KOPT-K1 (cell line): ENCODE measurements at regions not wholly inside any gene's neighbourhood (a gene's known extent, or its start where the extent isn't known, plus 50 kb on each side); places are given as distances from the start of the nearest gene placed in this dataset.

Experiments
- H3K27ac ChIP-seq: fragments of 200-600 bp; sonication (generic); 2 replicates; pipeline ENCODE4 v1.5.1; 2016; ENCODE audit warnings: antibody characterized with exemption, mild to moderate bottlenecking, low read depth, low read length; ENCODE audit not compliant: poor library complexity, severe bottlenecking
- H3K36me3 ChIP-seq: fragments of 200-600 bp; sonication (generic); 2 replicates; pipeline ENCODE4 v1.5.1; 2017; ENCODE audit warnings: antibody characterized with exemption, mild to moderate bottlenecking, low read length, moderate library complexity; ENCODE audit not compliant: insufficient read depth
- H3K9me3 ChIP-seq: fragments of 200-600 bp; sonication (generic); 2 replicates; pipeline ENCODE4 v1.5.1; 2017; ENCODE audit warnings: antibody characterized with exemption, low read length, mild to moderate bottlenecking; ENCODE audit not compliant: insufficient read depth, poor library complexity, severe bottlenecking

GRCh38 chr10:78388331-78389050 is 354.8 kb downstream of the RPS24 start:
- H3K36me3 ChIP-seq = no peaks in the 10 kb centered on the region
- H3K9me3 ChIP-seq = no peaks in the 10 kb centered on the region
- no peak overlapping the region for H3K27ac ChIP-seq

- no peak overlapping the region for H3K27ac ChIP-seq
- H3K9me3 ChIP-seq = no peaks in the 10 kb centered on the region
- no peaks in the 10 kb centered on the region for H3K36me3 ChIP-seq
Observed at GRCh38 chr10:78389419-78389818, 355.8 kb downstream of the RPS24 start.

- no peaks in the 10 kb centered on the region for H3K36me3 ChIP-seq
Observed at GRCh38 chr10:78390051-78390450, 356.4 kb downstream of the RPS24 start.

GRCh38 chr10:78390817-78391216 is 357.2 kb downstream of the RPS24 start:
- H3K36me3 ChIP-seq = no peaks in the 10 kb centered on the region
- no peak overlapping the region for H3K27ac ChIP-seq
- H3K9me3 ChIP-seq = no peaks in the 10 kb centered on the region

More at GRCh38 chr10:78390051-78390450, 356.4 kb downstream of the RPS24 start:
- Histone ChIP-seq H3K27ac (no peak overlapping the region), H3K9me3 (no peaks in the 10 kb centered on the region)

GRCh38 chr10:78391585-78391984 is 357.9 kb downstream of the RPS24 start:
- H3K27ac ChIP-seq = no peak overlapping the region
- no peaks in the 10 kb centered on the region for H3K36me3 ChIP-seq
- H3K9me3 ChIP-seq = no peaks in the 10 kb centered on the region

- no peak overlapping the region for H3K27ac ChIP-seq
- H3K9me3 ChIP-seq = no peaks in the 10 kb centered on the region
- no peaks in the 10 kb centered on the region for H3K36me3 ChIP-seq
Observed at GRCh38 chr10:78392197-78392596, 358.5 kb downstream of the RPS24 start.

- Histone ChIP-seq H3K27ac (no peak overlapping the region), H3K9me3 (no peaks in the 10 kb centered on the region), H3K36me3 (no peaks in the 10 kb centered on the region)
Observed at GRCh38 chr10:78393094-78393493, 359.4 kb downstream of the RPS24 start.

- Histone ChIP-seq H3K36me3 (no peaks in the 10 kb centered on the region), H3K9me3 (no peaks in the 10 kb centered on the region), H3K27ac (no peak overlapping the region)
Observed at GRCh38 chr10:78394047-78394446, 360.4 kb downstream of the RPS24 start.

- no peak overlapping the region for H3K27ac ChIP-seq
- H3K9me3 ChIP-seq = no peaks in the 10 kb centered on the region
- H3K36me3 ChIP-seq = no peaks in the 10 kb centered on the region
Observed at GRCh38 chr10:78395162-78395561, 361.5 kb downstream of the RPS24 start.

GRCh38 chr10:78396754-78397153 is 363.1 kb downstream of the RPS24 start:
- Histone ChIP-seq H3K27ac (no peak overlapping the region), H3K36me3 (no peaks in the 10 kb centered on the region), H3K9me3 (no peaks in the 10 kb centered on the region)

GRCh38 chr10:78397786-78398185 is 364.1 kb downstream of the RPS24 start:
- no peak overlapping the region for H3K27ac ChIP-seq
- H3K36me3 ChIP-seq = no peaks in the 10 kb centered on the region
- H3K9me3 ChIP-seq = no peaks in the 10 kb centered on the region

GRCh38 chr10:78398382-78398781 is 364.7 kb downstream of the RPS24 start:
- Histone ChIP-seq H3K36me3 (no peaks in the 10 kb centered on the region), H3K9me3 (no peaks in the 10 kb centered on the region), H3K27ac (no peak overlapping the region)

GRCh38 chr10:78401624-78402367 is 368.1 kb downstream of the RPS24 start:
- H3K9me3 ChIP-seq = no peaks in the 10 kb centered on the region
- no peak overlapping the region for H3K27ac ChIP-seq
- no peaks in the 10 kb centered on the region for H3K36me3 ChIP-seq

GRCh38 chr10:78402591-78402990 is 368.9 kb downstream of the RPS24 start:
- no peak overlapping the region for H3K27ac ChIP-seq
- H3K9me3 ChIP-seq = no peaks in the 10 kb centered on the region
- no peaks in the 10 kb centered on the region for H3K36me3 ChIP-seq

GRCh38 chr10:78403781-78404180 is 370.1 kb downstream of the RPS24 start:
- H3K9me3 ChIP-seq = no peaks in the 10 kb centered on the region
- H3K36me3 ChIP-seq = no peaks in the 10 kb centered on the region
- H3K27ac ChIP-seq = no peak overlapping the region

- no peak overlapping the region for H3K27ac ChIP-seq
- no peaks in the 10 kb centered on the region for H3K9me3 ChIP-seq
- no peaks in the 10 kb centered on the region for H3K36me3 ChIP-seq
Observed at GRCh38 chr10:78404296-78404695, 370.6 kb downstream of the RPS24 start.
